HG02571 (cell line): ENCODE measurements at regions not wholly inside any gene's neighbourhood (a gene's known extent, or its start where the extent isn't known, plus 50 kb on each side); places are given as distances from the start of the nearest gene placed in this dataset.
"Not testable (repeated sequence)": the region's sequence is repeated elsewhere in the genome, so short reads cannot be mapped to it uniquely, and the experiment has no call there.

Experiments
- ATAC-seq: cut with Tn5 transposase; IDR thresholded peaks from one replicate; pipeline ENCODE4 v1.9.1; 2021; ENCODE audit warnings: mild to moderate bottlenecking, moderate library complexity; ENCODE audit not compliant: unreplicated experiment

DNA sequence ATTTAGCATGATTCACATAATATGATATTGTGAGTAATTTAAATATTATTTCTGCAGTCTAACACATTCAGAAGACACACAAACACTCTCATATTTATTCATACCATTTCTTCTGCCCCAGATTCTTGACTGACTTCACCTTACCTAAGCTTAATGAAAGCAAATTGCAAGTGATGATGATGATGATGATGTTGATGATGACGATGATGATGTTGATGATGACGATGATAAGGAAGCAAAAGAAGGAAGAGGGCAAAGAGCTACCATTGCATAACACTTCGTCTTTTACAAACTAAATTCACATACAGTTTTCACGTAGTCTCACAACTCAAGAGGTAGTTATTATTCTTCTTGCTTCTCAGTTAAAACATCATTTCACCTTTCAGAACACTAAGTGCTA lies 404.7 kb downstream of the NAF1 start:
- no peak for ATAC-seq

DNA sequence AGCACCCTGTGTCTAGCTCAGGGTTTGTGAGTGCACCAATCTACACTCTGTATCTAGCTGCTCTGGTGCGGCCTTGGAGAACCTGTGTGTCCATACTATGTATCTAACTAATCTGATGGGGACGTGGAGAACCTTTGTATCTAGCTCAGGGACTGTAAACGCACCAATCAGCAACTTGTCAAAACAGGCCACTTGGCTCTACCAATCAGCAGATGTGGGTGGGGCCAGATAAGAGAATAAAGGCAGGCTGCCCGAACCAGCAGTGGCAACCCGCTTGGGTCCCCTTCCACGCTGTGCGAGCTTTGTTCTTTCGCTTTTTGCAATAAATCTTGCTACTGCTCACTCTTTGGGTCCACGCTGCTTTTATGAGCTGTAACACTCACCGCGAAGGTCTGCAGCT lies 426.5 kb downstream of the NAF1 start:
- ATAC-seq: not testable (repeated sequence)

DNA sequence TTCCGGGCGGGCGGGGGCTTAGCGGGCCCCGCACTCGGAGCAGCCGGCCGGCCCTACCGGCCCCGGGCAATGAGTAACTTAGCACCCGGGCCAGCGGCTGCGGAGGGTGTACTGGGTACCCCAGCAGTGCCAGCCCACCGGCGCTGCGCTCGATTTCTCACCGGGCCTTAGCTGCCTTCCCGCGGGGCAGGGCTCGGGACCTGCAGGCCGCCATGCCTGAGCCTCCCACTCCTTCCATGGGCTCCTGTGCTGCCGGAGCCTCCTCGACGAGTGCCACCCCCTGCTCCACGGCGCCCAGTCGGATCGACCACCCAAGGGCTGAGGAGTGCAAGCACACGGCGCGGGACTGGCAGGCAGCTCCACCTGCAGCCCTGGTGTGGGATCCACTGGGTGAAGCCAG lies 427.1 kb downstream of the NAF1 start:
- ATAC-seq: not testable (repeated sequence)

DNA sequence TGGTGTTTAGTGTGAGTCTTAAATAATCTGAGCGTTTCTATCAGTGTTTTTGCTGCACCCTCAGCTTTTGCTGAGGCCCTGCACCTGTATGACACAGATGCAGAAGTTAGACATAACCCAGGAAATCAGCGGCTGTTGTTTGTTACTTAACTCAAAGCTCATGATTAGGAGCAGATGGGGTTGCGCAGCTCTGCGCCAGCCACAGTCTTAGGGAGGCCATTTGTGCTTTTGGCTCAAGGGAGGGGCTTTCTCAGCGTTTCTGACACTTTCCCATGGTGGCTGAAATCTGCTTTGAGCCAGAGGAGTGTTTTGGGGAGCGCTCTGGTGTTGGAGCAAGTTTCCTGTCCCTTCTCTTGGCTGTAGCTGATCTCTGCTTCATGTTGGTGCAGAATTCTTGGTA lies 433.8 kb downstream of the NAF1 start:
- ATAC-seq: no peak

- no peak for ATAC-seq
Observed at GRCh38 chr4:162727766-162728165, 438.9 kb downstream of the NAF1 start.

- ATAC-seq: no peak
Observed at GRCh38 chr4:162727232-162727631, 439.5 kb downstream of the NAF1 start.

DNA sequence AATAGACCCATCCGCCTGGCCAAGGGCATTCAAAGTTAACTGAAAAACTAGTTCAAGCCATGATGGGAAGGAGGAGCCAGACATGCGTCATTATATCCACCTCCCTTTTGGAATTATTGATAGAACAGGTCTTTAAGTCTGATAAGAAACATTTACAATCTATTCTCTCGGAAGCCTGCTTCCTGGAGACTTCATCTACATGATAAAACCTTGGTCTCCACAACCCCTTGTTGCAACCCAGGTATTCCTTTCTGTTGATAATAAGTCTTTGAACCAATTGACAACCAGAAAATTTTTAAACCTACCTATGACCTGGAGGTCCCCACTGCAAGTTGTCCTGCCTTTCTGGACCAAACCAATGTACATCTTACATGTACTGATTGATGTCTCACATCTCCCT lies 451.3 kb downstream of the NAF1 start:
- ATAC-seq: no peak

DNA sequence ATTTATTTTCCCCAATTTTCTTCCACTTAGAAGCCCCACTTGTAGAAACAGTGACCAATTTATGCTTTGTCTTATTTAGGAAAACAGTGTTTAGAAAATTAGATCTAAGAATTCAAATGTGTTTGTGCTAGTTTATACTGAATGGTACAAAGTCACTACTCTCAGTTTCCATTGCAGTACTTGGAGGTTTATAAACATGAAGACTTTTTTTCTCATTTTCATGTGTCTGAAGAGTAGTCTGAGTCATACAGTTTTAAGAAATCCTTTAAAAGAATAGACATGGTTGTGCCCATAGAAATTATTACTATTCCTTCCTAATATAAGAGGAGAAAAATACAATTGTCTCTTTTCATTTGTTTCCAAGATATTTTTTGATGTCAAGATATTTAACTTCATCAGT lies 458.7 kb downstream of the NAF1 start:
- ATAC-seq: no peak

DNA sequence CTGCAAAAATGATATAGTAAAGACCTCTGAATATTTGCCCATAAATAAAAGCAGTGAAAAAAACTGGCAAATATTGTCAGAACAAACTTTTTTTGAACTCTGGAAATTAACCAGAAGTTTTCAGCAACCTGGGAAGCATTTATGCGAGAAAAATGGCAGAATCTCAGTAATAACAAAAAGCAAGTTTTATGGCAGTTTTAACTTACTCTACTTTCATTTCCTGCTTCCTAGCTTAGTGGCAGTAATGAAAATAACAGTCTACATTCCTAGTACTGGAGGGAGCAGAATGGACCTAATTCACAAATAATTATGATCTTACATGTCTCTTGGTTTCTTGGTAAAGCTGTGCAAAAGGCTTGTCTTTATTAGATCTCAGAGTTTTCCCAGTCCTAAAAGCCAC lies 460.1 kb downstream of the NAF1 start:
- no peak for ATAC-seq

DNA sequence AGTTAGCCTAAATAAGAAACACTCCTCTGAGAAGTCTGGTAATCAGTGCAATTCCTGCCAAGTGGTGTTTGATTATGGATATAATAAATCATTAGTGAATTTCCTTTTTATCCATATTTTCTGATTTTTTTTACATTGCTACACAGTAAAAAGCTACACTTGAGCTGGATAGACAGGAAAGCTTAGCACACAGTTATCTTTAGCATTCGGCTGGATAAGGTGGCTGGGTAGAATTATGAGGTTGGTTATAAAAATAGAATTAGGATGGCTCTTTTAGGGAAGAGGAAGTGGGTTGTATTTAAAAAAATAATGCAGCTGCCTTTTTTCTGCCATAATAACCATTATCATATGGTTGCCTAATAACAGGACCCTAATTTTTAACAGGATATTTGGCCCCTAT lies 460.6 kb downstream of the NAF1 start:
- ATAC-seq: no peak

GRCh38 chr4:162705130-162705803 lies 461.4 kb downstream of the NAF1 start:
- no peak for ATAC-seq

DNA sequence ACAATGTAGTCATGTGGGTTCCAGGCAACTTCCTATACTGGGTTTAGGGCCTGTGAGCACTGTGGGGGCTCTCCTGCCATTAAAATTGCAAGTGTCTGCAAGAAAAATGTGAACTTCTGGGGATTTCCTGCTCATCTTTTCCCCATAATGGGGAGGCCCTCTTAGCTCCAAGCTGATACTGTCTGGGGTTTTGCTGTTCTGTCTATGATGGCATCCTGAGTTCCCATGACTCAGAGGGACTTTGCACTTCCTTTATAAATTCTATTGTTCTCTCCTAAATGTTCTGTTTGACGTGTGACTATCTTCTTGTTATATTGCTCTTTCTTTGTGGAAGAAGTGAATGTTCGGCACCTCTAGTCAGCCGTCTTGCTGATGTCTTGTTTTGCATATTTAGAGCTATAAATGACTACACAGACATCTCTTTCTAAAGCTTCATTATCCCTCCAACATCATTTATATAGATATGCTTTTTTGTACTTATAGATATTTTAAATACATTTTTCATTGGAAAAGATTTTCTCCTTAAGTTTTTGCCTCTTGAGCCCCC lies 465.8 kb downstream of the NAF1 start:
- no peak for ATAC-seq

DNA sequence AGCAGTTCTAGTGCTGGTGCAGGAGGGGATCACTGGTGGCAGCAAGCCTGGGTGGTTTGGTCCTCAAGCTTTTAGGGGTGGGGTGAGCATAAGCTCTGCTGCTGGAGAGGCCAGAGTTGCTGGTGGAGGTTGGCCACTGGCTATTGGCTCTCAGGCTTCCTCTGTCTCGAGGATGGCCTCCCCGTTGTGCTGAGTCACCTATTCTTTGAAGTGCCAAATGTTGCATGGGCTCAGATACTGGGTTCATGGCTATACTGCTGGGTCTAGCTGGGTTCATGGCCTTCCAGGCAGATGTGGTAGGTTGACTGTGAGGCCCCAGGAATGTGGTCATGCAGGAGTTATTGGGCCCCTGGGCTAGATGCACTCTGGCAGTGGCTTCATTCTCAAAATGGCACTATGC lies 466.3 kb downstream of the NAF1 start:
- ATAC-seq: no peak

GRCh38 chr4:162699629-162700028 lies 467.1 kb downstream of the NAF1 start:
- ATAC-seq: no peak

DNA sequence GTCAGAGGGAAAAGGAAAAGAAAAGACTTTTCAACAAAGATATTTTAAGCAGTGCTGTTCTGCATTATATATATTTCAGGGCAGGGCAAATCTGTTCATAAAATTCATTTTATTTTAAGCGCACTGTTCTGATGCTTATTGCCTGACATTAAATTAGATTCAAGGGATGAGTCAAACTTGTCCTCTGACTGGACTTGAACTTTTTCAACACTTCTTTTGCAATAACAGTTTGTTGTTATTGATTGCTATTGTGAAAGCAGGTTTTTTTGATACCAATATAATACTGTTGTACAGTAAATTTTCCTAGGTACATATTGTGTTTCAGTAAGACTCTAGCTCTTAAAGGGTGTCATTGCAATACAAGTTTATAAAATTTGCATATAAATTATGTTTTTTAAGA lies 481.3 kb downstream of the NAF1 start:
- no peak for ATAC-seq

DNA sequence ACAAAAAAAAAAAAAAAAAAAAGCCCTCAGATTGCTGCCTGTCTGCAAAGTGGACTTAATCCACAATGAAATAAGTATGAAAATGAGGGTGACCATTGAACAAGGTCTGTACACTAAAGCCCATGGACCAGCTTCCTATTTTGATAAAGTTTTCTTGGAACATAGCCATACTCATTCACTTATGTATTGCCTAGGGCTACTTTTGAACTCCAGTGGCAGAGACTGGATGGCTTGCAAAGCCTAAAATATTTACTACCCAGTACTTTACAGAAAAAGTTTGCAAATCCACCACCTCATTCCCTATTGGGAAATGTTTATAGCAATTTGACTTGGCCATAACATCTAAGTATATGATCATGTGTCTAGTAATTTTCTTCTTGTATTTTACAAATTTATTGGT lies 481.7 kb downstream of the NAF1 start:
- no peak for ATAC-seq

DNA sequence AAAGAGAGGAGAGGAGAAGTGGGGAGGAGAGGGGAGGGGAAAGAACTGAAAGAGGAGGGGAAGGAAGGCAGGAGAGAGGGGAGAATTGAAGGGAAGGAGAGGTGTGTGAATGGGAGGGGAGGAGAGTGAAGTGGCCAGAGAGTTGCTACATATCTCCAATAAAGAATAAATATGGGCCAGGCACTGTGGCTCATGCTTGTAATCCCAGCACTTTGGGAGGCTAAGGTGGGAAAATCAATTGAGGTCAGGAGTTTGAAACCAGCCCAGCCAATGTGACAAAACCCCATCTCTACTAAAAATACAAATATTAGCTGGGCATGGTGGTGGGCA lies 482.4 kb downstream of the NAF1 start:
- ATAC-seq: peak; percentile 15

- peak; percentile 64 for ATAC-seq
Observed at GRCh38 chr4:162683659-162684370, 482.9 kb downstream of the NAF1 start.

DNA sequence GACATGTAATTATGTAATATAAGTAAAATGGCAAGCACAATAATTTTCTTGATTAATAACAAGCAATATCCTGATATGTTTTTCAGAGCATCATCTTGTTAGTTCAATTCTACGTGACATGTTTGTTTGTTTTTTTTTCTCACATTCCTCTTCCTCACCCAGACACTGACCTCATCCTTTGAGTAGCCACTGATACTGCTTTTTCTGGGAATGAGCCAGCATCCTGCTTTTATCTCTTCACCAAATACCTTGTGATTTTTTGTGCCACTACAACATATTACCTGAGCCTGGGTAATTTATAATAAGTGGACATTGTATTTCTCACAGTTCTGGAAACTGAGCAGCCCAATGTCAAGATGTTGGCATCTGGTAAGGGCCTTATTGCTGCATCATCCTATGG lies 484.0 kb downstream of the NAF1 start:
- no peak for ATAC-seq

DNA sequence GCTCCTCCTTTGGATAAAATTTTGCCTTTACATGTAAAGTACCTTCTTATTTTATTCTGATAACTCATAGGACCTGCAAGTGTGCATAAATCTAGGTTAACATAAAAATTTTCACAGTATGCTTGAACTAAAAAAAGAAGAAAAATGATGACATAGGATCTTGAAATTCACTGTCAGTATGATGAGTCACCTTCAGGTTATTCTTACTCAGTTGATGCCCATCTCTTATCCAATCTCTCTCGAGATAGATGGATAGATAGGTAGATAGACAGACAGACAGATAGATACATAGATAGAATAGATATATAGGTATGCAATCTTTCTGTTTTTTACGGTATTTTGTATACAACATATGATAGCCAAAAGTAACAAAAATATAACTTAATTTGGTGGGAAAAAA lies 485.5 kb downstream of the NAF1 start:
- ATAC-seq: no peak

- no peak for ATAC-seq
Observed at GRCh38 chr4:162675661-162676060, 491.0 kb downstream of the NAF1 start.

- ATAC-seq: no peak
Observed at GRCh38 chr4:162661913-162662312, 498.1 kb upstream of the FSTL5 start.

GRCh38 chr4:162659716-162660115 lies 495.9 kb upstream of the FSTL5 start:
- no peak for ATAC-seq
